Activated T-cell treated with anti-CD3 and anti-CD28 coated beads, Interleukin-2, amount 50 U/mL, for 4 hours (primary cell): ENCODE measurements at regions not wholly inside any gene's neighbourhood (a gene's known extent, or its start where the extent isn't known, plus 50 kb on each side); places are given as distances from the start of the nearest gene placed in this dataset.
"Not testable (repeated sequence)": the region's sequence is repeated elsewhere in the genome, so short reads cannot be mapped to it uniquely, and the experiment has no call there.

Experiments used
- ATAC-seq, 2 donors: fragments of 200-7000 bp; cut with Tn5 transposase; one replicate each; pipeline ENCODE4 v1.10.0; 2021
- DNase-seq: peaks from one replicate; pipeline ENCODE4 v3.0.0-alpha.2; 2020
- H3K27me3 Mint-ChIP-seq: one replicate; pipeline ENCODE4 v1.8.0; 2021; ENCODE audit warnings: low read depth, mixed read lengths
- H3K36me3 Mint-ChIP-seq: one replicate; pipeline ENCODE4 v1.8.0; 2022; ENCODE audit warnings: mixed read lengths; ENCODE audit not compliant: insufficient read depth
- H3K4me1 Mint-ChIP-seq: one replicate; pipeline ENCODE4 v1.8.0; 2021; ENCODE audit warnings: low read depth, mixed read lengths
- H3K4me3 Mint-ChIP-seq: one replicate; pipeline ENCODE4 v1.8.0; 2021; ENCODE audit warnings: mild to moderate bottlenecking, moderate library complexity, mixed read lengths
- H3K9me3 Mint-ChIP-seq: one replicate; pipeline ENCODE4 v1.8.0; 2021; ENCODE audit warnings: mixed read lengths

DNA sequence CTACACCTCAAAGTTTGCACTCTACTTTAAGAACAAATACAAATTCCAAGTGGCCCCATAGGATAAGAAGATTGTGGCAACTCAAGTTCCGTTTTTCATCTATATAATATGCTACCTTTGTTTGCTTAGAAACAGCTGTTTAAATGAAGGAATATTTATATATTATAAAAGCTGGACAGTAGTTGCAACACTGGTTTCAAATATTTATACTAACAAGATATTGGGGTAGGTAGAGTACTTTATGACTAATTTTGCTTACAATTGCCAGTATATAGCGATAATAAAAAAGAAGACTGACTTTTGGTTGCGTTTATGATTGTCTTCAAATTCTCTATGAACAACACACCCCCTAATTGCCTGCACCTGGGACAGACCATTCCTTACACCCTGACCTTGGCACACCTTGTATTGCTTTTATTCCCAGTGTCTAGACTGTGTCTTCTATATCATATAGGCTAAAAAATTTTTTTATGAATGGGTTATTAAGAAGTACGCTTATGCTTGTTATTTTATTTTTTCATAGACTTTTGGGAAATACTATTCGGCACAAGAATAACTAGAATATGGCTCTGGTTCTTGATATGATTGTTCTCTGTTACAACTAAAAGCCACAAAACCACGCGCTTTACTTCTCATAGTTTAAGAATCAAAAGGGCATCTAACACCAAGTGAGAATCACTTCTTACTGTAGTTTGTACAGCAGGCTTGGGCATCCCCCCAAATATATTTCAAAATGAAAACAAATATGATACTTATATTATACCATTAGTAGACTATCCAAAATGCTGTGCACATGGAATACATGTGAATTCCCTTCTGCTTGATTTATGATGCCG lies 455.4 kb upstream of the DCN start:
- H3K4me1 Mint-ChIP-seq, result no peaks in the 10 kb centered on the region
- peaks cover 3% of the 10 kb centered on the region for H3K9me3 Mint-ChIP-seq
- no peak overlapping the region for H3K4me3 Mint-ChIP-seq
- no peaks in the 10 kb centered on the region for H3K27me3 Mint-ChIP-seq
- ATAC-seq (no peak), DNase-seq (no peak)
- H3K36me3 Mint-ChIP-seq, result no peaks in the 10 kb centered on the region

DNA sequence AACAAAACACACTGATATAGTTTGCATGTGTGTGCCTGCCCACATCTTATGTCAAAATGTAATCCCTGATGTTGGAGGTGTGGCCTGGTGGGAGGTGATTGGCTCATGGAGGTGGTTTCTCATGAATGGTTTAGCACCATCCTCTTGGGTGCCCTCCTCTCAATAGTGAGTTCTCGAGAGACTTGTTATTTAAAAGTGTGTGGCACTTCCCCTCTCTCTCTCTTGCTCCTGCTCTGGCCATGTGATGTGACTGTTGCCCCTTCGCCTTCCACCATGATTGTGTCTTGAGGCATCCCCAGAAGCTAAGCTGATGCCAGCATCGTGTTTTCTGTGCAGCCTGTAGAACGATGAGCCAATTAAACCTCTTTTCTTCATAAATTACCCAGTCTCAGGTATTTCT lies 454.1 kb upstream of the DCN start:
- no peak overlapping the region for H3K4me3 Mint-ChIP-seq
- H3K4me1 Mint-ChIP-seq, result no peaks in the 10 kb centered on the region
- H3K36me3 Mint-ChIP-seq, result no peaks in the 10 kb centered on the region
- ATAC-seq (no peak), DNase-seq (no peak)
- H3K27me3 Mint-ChIP-seq, result no peaks in the 10 kb centered on the region
- H3K9me3 Mint-ChIP-seq, result peaks cover 3% of the 10 kb centered on the region

DNA sequence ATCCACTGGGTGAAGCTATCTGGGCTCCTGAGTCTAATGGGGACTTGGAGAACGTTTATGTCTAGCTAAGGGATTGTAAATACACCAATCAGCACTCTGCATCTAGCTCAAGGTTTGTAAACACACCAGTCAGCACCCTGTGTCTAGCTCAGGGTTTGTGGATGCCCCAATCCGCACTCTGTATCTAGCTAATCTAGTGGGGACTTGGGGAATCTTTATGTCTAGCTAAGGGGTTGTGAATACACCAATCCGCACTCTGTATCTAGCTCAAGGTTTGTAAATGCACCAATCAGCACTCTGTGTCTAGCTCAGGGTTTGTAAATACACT lies 451.7 kb upstream of the DCN start:
- H3K4me3 Mint-ChIP-seq, DNase-seq, H3K9me3 Mint-ChIP-seq, H3K36me3 Mint-ChIP-seq, H3K4me1 Mint-ChIP-seq, H3K27me3 Mint-ChIP-seq: not testable (repeated sequence)
- peak in 1 of 2 donors; percentile 41 for ATAC-seq

DNA sequence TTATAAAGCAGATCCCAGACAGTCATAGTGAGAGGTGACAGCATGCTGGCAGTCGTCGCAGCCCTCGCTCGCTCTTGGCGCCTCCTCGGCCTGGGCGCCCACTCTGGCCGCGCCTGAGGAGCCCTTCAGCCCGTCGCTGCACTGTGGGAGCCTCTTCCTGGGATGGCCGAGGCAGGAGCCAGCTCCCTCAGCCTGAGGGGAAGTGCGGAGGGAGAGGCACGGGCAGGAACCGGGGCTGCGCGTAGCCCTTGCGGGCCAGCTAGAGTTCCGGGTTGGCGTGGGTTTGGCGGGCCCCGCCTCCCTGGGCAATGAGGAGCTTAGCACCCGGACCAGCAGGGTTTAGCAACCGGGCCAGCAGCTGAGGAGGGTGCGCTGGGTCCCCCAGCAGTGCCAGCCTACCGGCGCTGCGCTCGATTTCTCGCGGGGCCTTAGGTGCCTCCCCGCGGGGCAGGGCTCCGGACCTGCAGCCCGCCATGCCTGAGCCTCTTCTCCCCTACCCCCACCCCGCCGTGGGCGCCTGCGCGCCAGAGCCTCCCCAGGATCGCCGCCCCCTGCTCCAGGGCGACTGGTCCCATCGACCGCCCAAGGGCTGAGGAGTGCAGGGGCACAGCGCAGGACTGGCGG lies 451.2 kb upstream of the DCN start:
- peaks cover 3% of the 10 kb centered on the region for H3K9me3 Mint-ChIP-seq
- no peaks in the 10 kb centered on the region for H3K27me3 Mint-ChIP-seq
- H3K4me3 Mint-ChIP-seq, result no peak overlapping the region
- no peaks in the 10 kb centered on the region for H3K36me3 Mint-ChIP-seq
- H3K4me1 Mint-ChIP-seq, result no peaks in the 10 kb centered on the region
- ATAC-seq (peak in 1 of 2 donors; percentile 74), DNase-seq (peak; percentile 23)

DNA sequence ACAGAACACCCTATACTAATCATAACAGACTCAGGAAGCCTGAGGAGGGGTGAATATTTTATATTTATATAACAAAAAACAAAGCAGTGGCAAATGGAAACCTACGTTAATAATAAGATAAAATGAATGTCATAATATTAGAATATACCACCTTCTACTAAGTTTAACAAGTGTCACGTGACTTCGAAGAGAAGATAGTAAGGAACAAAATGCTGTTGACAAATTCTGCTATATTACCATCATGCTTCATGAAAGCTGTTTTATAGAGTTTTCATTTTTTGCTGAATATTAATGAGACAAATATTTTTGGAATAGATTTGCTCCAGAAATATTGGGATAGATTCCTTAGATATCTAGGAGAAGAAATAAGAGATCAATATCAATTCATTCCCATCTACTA lies 450.6 kb upstream of the DCN start:
- Mint-ChIP-seq H3K4me1 (no peaks in the 10 kb centered on the region), H3K4me3 (no peak overlapping the region)

DNA sequence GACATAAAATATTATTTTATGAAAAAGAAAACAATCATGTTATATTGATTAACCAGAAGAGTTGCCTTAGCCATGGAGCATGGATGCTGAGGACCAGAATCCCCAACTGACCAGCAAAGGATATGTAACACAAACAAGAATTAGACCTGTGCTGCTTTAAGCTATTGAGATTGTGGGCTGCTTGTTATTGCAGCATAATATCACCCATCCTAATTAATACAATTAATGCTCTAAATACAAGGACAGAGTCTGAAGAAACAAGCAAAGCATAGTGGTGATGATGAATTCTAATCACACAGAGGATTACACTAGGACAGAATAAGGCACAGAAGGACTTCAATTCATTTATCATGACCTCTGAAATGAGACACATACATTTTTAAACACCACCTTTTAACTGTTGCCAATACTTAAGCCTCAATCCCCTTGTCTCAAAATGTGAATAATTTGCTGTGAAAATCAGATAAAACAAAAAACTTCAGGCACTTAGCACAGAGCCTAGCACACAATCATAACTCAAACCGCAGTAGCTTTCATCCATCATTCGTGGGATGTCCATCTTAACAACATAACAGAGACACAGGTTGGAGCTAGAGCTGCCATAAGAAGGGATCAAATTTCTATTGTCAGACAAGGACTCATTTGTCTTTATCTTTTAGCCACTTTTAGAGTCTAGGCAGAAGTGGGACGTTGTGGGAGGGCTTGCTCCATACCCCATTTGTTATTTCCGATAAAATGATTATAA lies 449.6 kb upstream of the DCN start:
- no peak for ATAC-seq
- no peak for DNase-seq
- H3K4me3 Mint-ChIP-seq, result no peak overlapping the region
- no peaks in the 10 kb centered on the region for H3K4me1 Mint-ChIP-seq
- H3K36me3 Mint-ChIP-seq, result peaks cover 1% of the 10 kb centered on the region
- H3K9me3 Mint-ChIP-seq, result peaks cover 7% of the 10 kb centered on the region
- H3K27me3 Mint-ChIP-seq, result no peaks in the 10 kb centered on the region

More for the DNA sequence above, 450.6 kb upstream of the DCN start:
- Mint-ChIP-seq H3K27me3 (no peaks in the 10 kb centered on the region), H3K36me3 (no peaks in the 10 kb centered on the region), H3K9me3 (peaks cover 3% of the 10 kb centered on the region)
- DNase-seq (no peak), ATAC-seq (no peak)

DNA sequence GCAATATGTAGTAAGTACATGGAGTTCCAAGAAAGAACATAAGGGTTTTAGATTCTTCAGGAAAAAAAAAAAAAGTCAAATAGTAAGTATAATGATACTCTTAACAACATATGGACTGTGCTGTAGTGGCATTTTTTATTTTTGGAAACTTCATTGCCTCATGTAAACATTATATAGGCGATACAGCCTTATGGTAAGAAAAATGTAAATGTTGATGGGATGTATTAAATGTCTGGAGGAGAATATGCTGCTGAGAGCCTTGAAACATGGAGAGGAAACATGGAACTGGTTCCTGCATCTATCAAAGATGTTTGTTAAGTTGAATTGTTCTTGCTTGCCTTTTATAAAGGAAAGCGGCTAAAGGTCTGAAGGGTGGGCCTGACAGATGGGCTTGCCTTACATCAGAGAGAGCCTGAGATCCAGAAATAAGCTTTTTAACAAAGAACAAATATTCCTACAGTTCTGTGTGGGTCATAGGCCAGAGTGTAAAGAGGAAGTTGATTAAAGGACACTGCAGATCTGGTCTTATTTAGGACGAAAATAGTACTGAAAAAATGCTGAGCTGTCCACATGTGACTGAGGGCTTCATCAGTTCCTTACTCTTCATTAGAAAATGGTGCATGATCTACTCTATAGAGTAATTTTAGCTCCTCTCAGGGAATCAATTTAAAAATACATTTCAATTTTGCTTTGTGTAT lies 448.1 kb upstream of the DCN start:
- ATAC-seq (no peak), DNase-seq (no peak)
- no peaks in the 10 kb centered on the region for H3K27me3 Mint-ChIP-seq
- H3K36me3 Mint-ChIP-seq, result peaks cover 1% of the 10 kb centered on the region
- H3K4me1 Mint-ChIP-seq, result no peaks in the 10 kb centered on the region
- H3K9me3 Mint-ChIP-seq, result peaks cover 21% of the 10 kb centered on the region
- no peak overlapping the region for H3K4me3 Mint-ChIP-seq

DNA sequence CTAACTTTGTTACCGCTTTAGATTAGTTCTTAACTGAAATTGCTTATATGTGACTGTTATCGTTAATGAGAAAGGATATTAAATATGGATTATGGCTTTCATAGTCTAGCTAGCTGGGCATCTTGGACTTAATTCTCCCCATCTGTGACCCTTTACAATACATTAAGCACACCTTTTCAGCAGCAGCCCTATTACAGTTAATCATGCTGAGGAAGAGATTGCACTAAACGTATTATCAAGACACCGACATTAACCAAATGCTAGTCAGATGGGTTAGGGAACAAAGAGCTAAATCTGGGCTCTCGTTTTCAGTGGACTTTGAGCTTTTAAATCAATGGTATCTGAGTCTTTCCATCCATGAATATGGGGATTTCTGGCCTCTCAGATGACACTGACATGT lies 447.5 kb upstream of the DCN start:
- H3K9me3 Mint-ChIP-seq, result peaks cover 24% of the 10 kb centered on the region
- H3K4me1 Mint-ChIP-seq, result no peaks in the 10 kb centered on the region
- no peaks in the 10 kb centered on the region for H3K27me3 Mint-ChIP-seq
- DNase-seq, result no peak
- H3K4me3 Mint-ChIP-seq, result no peak overlapping the region
- peaks cover 1% of the 10 kb centered on the region for H3K36me3 Mint-ChIP-seq
- no peak for ATAC-seq

DNA sequence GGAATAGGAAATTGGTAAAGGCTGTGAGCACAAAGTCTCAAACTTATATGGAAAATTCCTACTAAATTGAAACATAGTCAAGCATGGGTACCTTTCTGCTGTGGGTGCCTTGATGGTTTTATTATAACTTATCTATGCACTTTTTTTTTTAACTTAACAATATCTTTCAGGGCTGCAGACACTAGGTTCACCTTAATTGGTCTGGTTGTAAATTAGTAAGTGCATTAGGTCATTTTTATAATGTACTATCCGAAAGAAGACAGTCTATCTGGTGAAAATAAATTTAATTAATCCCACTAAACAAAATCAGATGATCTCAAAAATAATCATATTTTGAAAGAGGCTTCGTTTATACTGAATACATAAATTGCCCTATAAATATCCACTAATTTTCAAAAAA lies 446.8 kb upstream of the DCN start:
- Mint-ChIP-seq H3K27me3 (no peaks in the 10 kb centered on the region), H3K9me3 (peaks cover 23% of the 10 kb centered on the region), H3K36me3 (peaks cover 1% of the 10 kb centered on the region), H3K4me3 (no peak overlapping the region), H3K4me1 (no peaks in the 10 kb centered on the region)
- DNase-seq, result no peak
- no peak for ATAC-seq

DNA sequence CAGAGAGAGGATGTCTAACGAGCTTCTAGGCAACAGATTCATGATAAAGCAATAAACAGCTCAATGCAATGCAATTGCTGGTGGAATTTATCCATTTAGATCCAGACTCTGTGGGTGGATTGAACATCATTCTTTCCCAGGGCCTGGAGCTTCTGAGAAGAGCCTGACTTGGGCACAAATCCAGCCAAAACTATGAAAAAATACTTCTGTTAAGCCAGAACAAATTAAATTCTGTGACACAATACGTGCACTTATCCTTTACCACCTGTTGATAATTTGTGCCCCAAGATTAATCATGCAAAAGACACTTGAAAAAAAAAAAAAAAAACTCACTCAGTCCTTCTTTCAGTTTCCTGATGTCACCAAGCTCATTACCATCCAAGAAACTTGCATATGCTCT lies 446.0 kb upstream of the DCN start:
- Mint-ChIP-seq H3K4me1 (no peaks in the 10 kb centered on the region), H3K27me3 (no peaks in the 10 kb centered on the region), H3K4me3 (no peak overlapping the region), H3K36me3 (peaks cover 1% of the 10 kb centered on the region), H3K9me3 (peaks cover 29% of the 10 kb centered on the region)
- ATAC-seq (no peak), DNase-seq (no peak)

DNA sequence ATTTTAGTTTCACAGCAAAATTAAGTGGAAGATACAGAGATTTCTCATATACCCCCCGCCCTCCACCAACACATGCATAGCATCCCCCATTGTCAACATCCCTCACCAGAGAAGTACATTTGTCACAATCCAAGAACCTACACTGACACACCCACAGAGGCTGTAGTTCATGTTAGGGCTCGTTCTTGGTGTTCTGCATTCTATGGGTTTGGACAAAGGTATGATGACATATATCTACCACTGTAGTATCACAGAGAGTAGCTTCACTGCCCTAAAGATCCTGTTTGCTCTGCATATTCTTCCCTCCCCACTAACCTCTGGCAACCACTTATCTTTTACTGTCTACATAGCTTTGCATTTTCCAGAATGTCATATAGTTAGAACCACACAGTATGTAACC lies 444.6 kb upstream of the DCN start:
- peaks cover 1% of the 10 kb centered on the region for H3K36me3 Mint-ChIP-seq
- ATAC-seq (no peak), DNase-seq (no peak)
- H3K9me3 Mint-ChIP-seq, result peaks cover 29% of the 10 kb centered on the region
- H3K27me3 Mint-ChIP-seq, result no peaks in the 10 kb centered on the region
- H3K4me3 Mint-ChIP-seq, result no peak overlapping the region
- no peaks in the 10 kb centered on the region for H3K4me1 Mint-ChIP-seq

DNA sequence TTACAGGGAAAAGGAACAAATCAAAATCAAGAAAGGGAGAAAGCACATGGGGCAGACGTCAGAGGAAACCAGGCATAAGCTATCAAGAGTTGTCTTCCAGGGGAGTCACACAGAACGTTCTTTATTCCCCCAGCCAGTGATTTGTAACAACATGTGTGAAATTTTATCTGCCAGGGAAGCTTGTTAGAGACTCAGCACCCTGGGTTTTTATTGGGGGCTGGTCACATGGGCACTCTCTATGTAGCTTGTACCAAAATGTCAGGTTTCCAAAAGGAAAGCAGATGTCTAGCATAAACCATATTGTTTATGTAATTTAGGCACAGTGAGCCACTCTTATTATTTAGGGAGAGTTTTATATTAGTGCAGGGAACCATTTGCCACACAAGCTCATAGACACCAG lies 440.4 kb upstream of the DCN start:
- Mint-ChIP-seq H3K9me3 (peaks cover 29% of the 10 kb centered on the region), H3K4me1 (peaks cover 2% of the 10 kb centered on the region), H3K27me3 (no peaks in the 10 kb centered on the region), H3K36me3 (peaks cover 1% of the 10 kb centered on the region), H3K4me3 (no peak overlapping the region)
- DNase-seq, result no peak
- ATAC-seq, result no peak

DNA sequence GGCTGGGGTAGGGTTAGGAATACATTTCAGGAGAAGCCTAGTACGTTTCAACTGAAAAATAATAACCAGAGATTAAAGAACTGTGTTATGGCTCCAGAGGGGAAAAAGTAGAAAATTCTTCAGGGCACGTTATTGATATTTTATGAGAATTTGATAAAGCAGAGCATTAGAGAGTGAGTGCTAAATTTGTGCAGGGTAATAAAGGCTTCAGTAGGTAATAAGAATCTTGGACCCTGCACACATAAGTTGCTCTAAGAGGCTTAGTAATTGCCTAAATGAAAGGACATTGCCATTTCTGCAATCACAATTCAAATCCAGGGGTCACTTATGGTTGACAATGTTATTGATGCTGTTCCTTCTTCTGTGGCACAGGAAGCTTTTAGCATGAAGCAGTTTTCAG lies 439.4 kb upstream of the DCN start:
- Mint-ChIP-seq H3K36me3 (no peaks in the 10 kb centered on the region), H3K4me1 (peaks cover 2% of the 10 kb centered on the region), H3K4me3 (no peak overlapping the region), H3K9me3 (peaks cover 23% of the 10 kb centered on the region), H3K27me3 (no peaks in the 10 kb centered on the region)
- ATAC-seq (no peak), DNase-seq (no peak)

DNA sequence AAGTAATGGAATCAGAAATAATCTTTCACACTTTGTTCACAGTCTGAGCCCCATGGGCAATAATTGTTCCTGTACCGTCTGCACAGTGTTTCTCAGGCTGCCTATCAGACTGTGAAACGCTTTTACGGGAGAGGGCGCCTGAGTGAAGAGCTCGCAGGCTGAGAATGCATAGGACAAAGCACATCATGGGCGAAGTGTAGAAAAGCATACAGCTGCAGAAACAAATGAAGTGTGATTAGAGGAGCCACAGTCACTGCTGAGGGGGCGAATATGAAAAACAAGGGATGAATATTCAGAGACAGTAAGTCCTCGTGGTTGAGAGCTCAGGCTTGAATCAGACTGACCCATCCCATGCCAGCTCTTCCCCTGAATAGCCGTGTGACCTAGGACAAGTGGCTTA lies 438.4 kb upstream of the DCN start:
- ATAC-seq (no peak), DNase-seq (no peak)
- no peaks in the 10 kb centered on the region for H3K27me3 Mint-ChIP-seq
- no peaks in the 10 kb centered on the region for H3K36me3 Mint-ChIP-seq
- no peak overlapping the region for H3K4me3 Mint-ChIP-seq
- H3K4me1 Mint-ChIP-seq, result peaks cover 2% of the 10 kb centered on the region
- H3K9me3 Mint-ChIP-seq, result peaks cover 13% of the 10 kb centered on the region
